ENCODE measurements at regions not wholly inside any gene's neighbourhood (a gene's known extent, or its start where the extent isn't known, plus 50 kb on each side); places are given as distances from the start of the nearest gene placed in this dataset.

- DNase-seq (ENCODE audit: low read depth in 1 of 2, low spot score in 1 of 2): no peak
- no peak for TF ChIP-seq SPI1 (IDR thresholded peaks at IDR 0.05; ENCODE audit: borderline replicate concordance, low read depth)
- TF ChIP-seq REST (IDR thresholded peaks at IDR 0.05; ENCODE audit: insufficient replicate concordance, low read depth): no peak
- TF ChIP-seq GABPA (IDR thresholded peaks at IDR 0.05; ENCODE audit: low read depth): no peak
- TF ChIP-seq CTCF (IDR thresholded peaks at IDR 0.05; ENCODE audit: insufficient read depth, low read length): no peak
- no peak for TF ChIP-seq POLR2AphosphoS5 (IDR thresholded peaks at IDR 0.05; ENCODE audit: low read depth)
- Histone ChIP-seq H3K27me3 (ENCODE audit: insufficient read depth, poor library complexity, severe bottlenecking) (no peaks in the 10 kb centered on the region), H3K27ac (replicated peaks) (no peak overlapping the region), H3K4me3 (replicated peaks; ENCODE audit: insufficient read depth, low read length) (no peak overlapping the region)
Measured at GRCh38 chr2:104413890-104414289, 440.0 kb upstream of the POU3F3 start.

GRCh38 chr2:104415284-104415683 lies 438.6 kb upstream of the POU3F3 start:
- DNase-seq (ENCODE audit: low read depth in 1 of 2, low spot score in 1 of 2): no peak
- Histone ChIP-seq H3K4me3 (replicated peaks; ENCODE audit: insufficient read depth, low read length) (no peak overlapping the region), H3K27ac (replicated peaks) (no peak overlapping the region), H3K27me3 (ENCODE audit: insufficient read depth, poor library complexity, severe bottlenecking) (no peaks in the 10 kb centered on the region)
- TF ChIP-seq SPI1 (IDR thresholded peaks at IDR 0.05; ENCODE audit: borderline replicate concordance, low read depth) (no peak), GABPA (IDR thresholded peaks at IDR 0.05; ENCODE audit: low read depth) (no peak), REST (IDR thresholded peaks at IDR 0.05; ENCODE audit: insufficient replicate concordance, low read depth) (no peak), CTCF (IDR thresholded peaks at IDR 0.05; ENCODE audit: insufficient read depth, low read length) (no peak), POLR2AphosphoS5 (IDR thresholded peaks at IDR 0.05; ENCODE audit: low read depth) (no peak)

GRCh38 chr2:104416339-104417000 lies 437.4 kb upstream of the POU3F3 start:
- H3K4me3 ChIP-seq (replicated peaks; ENCODE audit: insufficient read depth, low read length): no peak overlapping the region
- TF ChIP-seq POLR2AphosphoS5 (IDR thresholded peaks at IDR 0.05; ENCODE audit: low read depth) (no peak), GABPA (IDR thresholded peaks at IDR 0.05; ENCODE audit: low read depth) (no peak), CTCF (IDR thresholded peaks at IDR 0.05; ENCODE audit: insufficient read depth, low read length) (no peak), REST (IDR thresholded peaks at IDR 0.05; ENCODE audit: insufficient replicate concordance, low read depth) (no peak), SPI1 (IDR thresholded peaks at IDR 0.05; ENCODE audit: borderline replicate concordance, low read depth) (no peak)
- no peaks in the 10 kb centered on the region for H3K27me3 ChIP-seq (ENCODE audit: insufficient read depth, poor library complexity, severe bottlenecking)
- H3K27ac ChIP-seq (replicated peaks): no peak overlapping the region
- no peak for DNase-seq (ENCODE audit: low read depth in 1 of 2, low spot score in 1 of 2)

Measured in HL-60 (cell line).